Heart right ventricle (tissue), 16 donors: ENCODE measurements at regions not wholly inside any gene's neighbourhood (a gene's known extent, or its start where the extent isn't known, plus 50 kb on each side); places are given as distances from the start of the nearest gene placed in this dataset.

Source experiments
- ATAC-seq, 8 donors: fragments of 200-7000 bp; cut with Tn5 transposase; one replicate each; pipeline ENCODE4 v1.9.1; 2020; ENCODE audit warnings: mild to moderate bottlenecking in 8 of 8, moderate library complexity in 8 of 8, moderate number of reproducible peaks in 1 of 8
- DNase-seq, 2 donors: peaks; one replicate each; pipeline ENCODE4 v3.0.0-alpha.2; 2020
- H3K27ac ChIP-seq, 10 donors: fragments of 200-600 bp; sonication (generic) in 2 of 10; one replicate each; pipeline versions ENCODE4 v1.5.0 to v1.8.0; 2020 to 2022; ENCODE audit warnings: mild to moderate bottlenecking in 3 of 10
- H3K27me3 ChIP-seq, 7 donors: fragments of 200-600 bp; one replicate each; pipeline ENCODE4 v1.8.0; 2021 to 2022; ENCODE audit warnings: mild to moderate bottlenecking in 2 of 7
- H3K36me3 ChIP-seq, 9 donors: fragments of 200-600 bp; sonication (generic) in 1 of 9; one replicate each; pipeline versions ENCODE4 v1.5.0 to v1.8.0; 2020 to 2022; ENCODE audit warnings: mild to moderate bottlenecking in 2 of 9
- H3K4me1 ChIP-seq, 9 donors: fragments of 200-600 bp; sonication (generic) in 1 of 9; one replicate each; pipeline versions ENCODE4 v1.5.0 to v1.8.0; 2020 to 2022; ENCODE audit warnings: mild to moderate bottlenecking in 4 of 9
- H3K4me3 ChIP-seq, 10 donors: fragments of 200-600 bp; sonication (generic) in 2 of 10; one replicate each; pipeline versions ENCODE4 v1.5.0 to v1.8.0; 2020 to 2022; ENCODE audit warnings: mild to moderate bottlenecking in 7 of 10, moderate library complexity in 2 of 10
- H3K9me3 ChIP-seq, 11 donors: fragments of 200-600 bp in 10 of 11; sonication (generic) in 2 of 11; one replicate each; pipeline versions ENCODE4 v1.5.0 to v1.8.0; 2013 to 2022; ENCODE audit warnings: mild to moderate bottlenecking in 2 of 11, control low read depth in 1 of 11, moderate library complexity in 1 of 11
- CTCF ChIP-seq, 9 donors: fragments of 200-600 bp; sonication (generic) in 2 of 9; IDR thresholded peaks; one replicate each; pipeline versions ENCODE4 v1.5.0 to v1.8.0; 2021 to 2022; ENCODE audit warnings: antibody characterized with exemption in 9 of 9, mild to moderate bottlenecking in 5 of 9, moderate library complexity in 1 of 9
- WGBS, 2 donors: extraction: QIAGEN DNeasy Blood & Tissue Kit; methylation state at CpG; one replicate each; pipeline ENCODE4 v1.1.7; 2013; ENCODE audit warnings: inconsistent platforms in 1 of 2; 5-methylcytosine and 5-hydroxymethylcytosine counted together
- intact Hi-C, 10 donors: fragments of 100-400 bp; cut with DNase I; formaldehyde crosslinking; loops; one replicate each; pipeline versions ENCODE4 v1.11.1 to v1.14.2; 2022
- donor health status: Arrhythmogenic right ventricular cardiomyopathy.
- donor health status: ischemic (EF 13 %, LVEDD 7.1; RV severe dilation, severe dysfunction).
- donor health status: healthy with polysubstance abuse.
- donor health status: DM: no; HTN: yes; CAD: no.
- donor health status: DM: no; HTN: no; CAD: no.
- donor health status: ischemic (EF 25% LVEDD 6.9; RV normal size, moderate dysfunction).
- donor health status: ischemic (EF 25% LVEDD 5.7; RV mildly dilated, moderate dysfunction).
- donor health status: healthy.
- donor health status: DM: yes; HTN: yes; CAD: no.
- donor health status: Ischemic cardiomyopathy.
- donor health status: ischemic (EF 35%, LVEDD 5.7; RV mildly dilated, moderate dysfunction).
- donor health status: nonischemic (EF 11% LVEDD 7.7; RV severe dilation, severe dysfunction).
- donor health status: DM: yes; HTN: yes; CAD: no.
- donor health status: PGD.
- donor health status: ischemic (EF 29% LVEDD 5.4; RV normal size, mild dysfunction).
- donor health status: nonischemic (EF 23%, LVEDD 6.1; RV moderate dilation, normal function).

GRCh38 chr18:33901894-33902512 lies 322.7 kb downstream of the NOL4 start:
- intact Hi-C loops: no loop called here
- no peak overlapping the region for H3K27ac ChIP-seq
- no peaks in the 10 kb centered on the region for H3K36me3 ChIP-seq
- 87 to 96% methylated on average over 1 of the region's 1 CpG for WGBS, 2 donors
- ATAC-seq: no peak
- H3K27me3 ChIP-seq: no peaks in the 10 kb centered on the region
- no peaks in the 10 kb centered on the region for H3K4me1 ChIP-seq
- DNase-seq: no peak
- no peak overlapping the region for H3K4me3 ChIP-seq
- H3K9me3 ChIP-seq: peaks cover 0 to 50% (median 0%) of the 10 kb centered on the region in 11 donors
- no peak for TF ChIP-seq CTCF (IDR thresholded peaks at IDR 0.05)

- H3K9me3 ChIP-seq: peaks cover 0 to 44% (median 0%) of the 10 kb centered on the region in 11 donors
- TF ChIP-seq CTCF (IDR thresholded peaks at IDR 0.05): no peak
- WGBS, 2 donors: 89 to 96% methylated on average over 1 of the region's 1 CpG
- DNase-seq (no peak), ATAC-seq (no peak)
- H3K27ac ChIP-seq: no peak overlapping the region
- intact Hi-C loops: no loop called here
- H3K36me3 ChIP-seq: no peaks in the 10 kb centered on the region
- H3K27me3 ChIP-seq: no peaks in the 10 kb centered on the region
- no peaks in the 10 kb centered on the region for H3K4me1 ChIP-seq
- H3K4me3 ChIP-seq: no peak overlapping the region
Observed at GRCh38 chr18:33900638-33901037, 322.6 kb downstream of the ASXL3 start.

GRCh38 chr18:33898427-33898826 lies 320.4 kb downstream of the ASXL3 start:
- Histone ChIP-seq H3K4me1 (no peaks in the 10 kb centered on the region), H3K27me3 (no peaks in the 10 kb centered on the region), H3K4me3 (no peak overlapping the region), H3K27ac (no peak overlapping the region), H3K9me3 (peaks cover 0 to 31% (median 0%) of the 10 kb centered on the region in 11 donors), H3K36me3 (no peaks in the 10 kb centered on the region)
- DNase-seq (no peak), ATAC-seq (no peak)
- TF ChIP-seq CTCF (IDR thresholded peaks at IDR 0.05): no peak
- intact Hi-C loops: no loop called here
- 90% methylated on average over 2 of the region's 2 CpGs for WGBS, 2 donors

- 54 to 55% methylated on average over 1 of the region's 1 CpG for WGBS, 2 donors
- intact Hi-C loops: no loop called here
- no peak for ATAC-seq
Observed at GRCh38 chr18:33878213-33878612, 300.2 kb downstream of the ASXL3 start.

More at GRCh38 chr18:33878213-33878612, 300.2 kb downstream of the ASXL3 start:
- no peaks in the 10 kb centered on the region for H3K36me3 ChIP-seq
- no peaks in the 10 kb centered on the region for H3K27me3 ChIP-seq
- H3K4me3 ChIP-seq: no peak overlapping the region
- no peak overlapping the region for H3K27ac ChIP-seq
- no peak for DNase-seq
- H3K9me3 ChIP-seq: no peaks in the 10 kb centered on the region
- H3K4me1 ChIP-seq: no peaks in the 10 kb centered on the region
- TF ChIP-seq CTCF (IDR thresholded peaks at IDR 0.05): no peak
